ENCODE measurements at regions not wholly inside any gene's neighbourhood (a gene's known extent, or its start where the extent isn't known, plus 50 kb on each side); places are given as distances from the start of the nearest gene placed in this dataset.

- TF ChIP-seq GLMP (CRISPR knock-in tag; IDR thresholded peaks at IDR 0.05; ENCODE audit: borderline replicate concordance) (no peak), NAIF1 (CRISPR knock-in tag; IDR thresholded peaks at IDR 0.05; ENCODE audit: borderline replicate concordance) (no peak), ZNF256 (CRISPR knock-in tag; conservative IDR thresholded peaks at IDR 0.05) (no peak)
These were observed 957.8 kb upstream of the RBFOX1 start (continued) for GRCh38 chr16:6374821-6375220.

GRCh38 chr16:6364846-6365245 lies 967.8 kb upstream of the RBFOX1 start:
- POLR2A ChIA-PET, result no interaction called here
- H3K9me3 ChIP-seq (ENCODE audit: low read length), result peaks cover 24% of the 10 kb centered on the region; the same call in 1 of the 2 replicates
- H3K79me2 ChIP-seq (ENCODE audit: insufficient read depth, low read length), result no peaks in the 10 kb centered on the region
- WGBS (ENCODE audit: low lambda C conversion rate), result 2% methylated on average over 3 of the region's 3 CpGs
- H3K4me2 ChIP-seq (ENCODE audit: low read depth, low read length), result no peak overlapping the region
- H4K20me1 ChIP-seq (ENCODE audit: insufficient read depth, low read length), result no peaks in the 10 kb centered on the region
- no peaks in the 10 kb centered on the region; a peak in 1 of 5 replicates for H3K27me3 ChIP-seq (ENCODE audit: control insufficient read depth in 1 of 2, insufficient read depth in 2 of 2, low read length in 2 of 2)
- TF ChIP-seq ZC3H4 (CRISPR knock-in tag; IDR thresholded peaks at IDR 0.05; ENCODE audit: borderline replicate concordance), result no peak
- TF ChIP-seq PHF8 (CRISPR knock-in tag; IDR thresholded peaks at IDR 0.05), result no peak
- no peak for TF ChIP-seq ZNF674 (CRISPR knock-in tag; IDR thresholded peaks at IDR 0.05; ENCODE audit: low read depth)
- TF ChIP-seq GABPB1 (CRISPR knock-in tag; IDR thresholded peaks at IDR 0.05), result no peak
- no peak for TF ChIP-seq POLR2AphosphoS2 (IDR thresholded peaks at IDR 0.05; ENCODE audit: low read depth, low read length)
- TF ChIP-seq NR2F6 (IDR thresholded peaks at IDR 0.05), result no peak
- TF ChIP-seq NR2F6 (CRISPR knock-in tag; IDR thresholded peaks at IDR 0.05), result no peak
- no peak for TF ChIP-seq GATA4 (IDR thresholded peaks at IDR 0.05; ENCODE audit: borderline replicate concordance, low read depth)
- H3K27ac ChIP-seq (ENCODE audit: extremely low read length, insufficient read depth, low read length), result no peak overlapping the region
- ATAC-seq (no peak), DNase-seq (ENCODE audit: low spot score) (no peak), FAIRE-seq (no peak)
- intact Hi-C loops (cut with micrococcal nuclease; ENCODE audit: unreplicated experiment) (no loop called here), in situ Hi-C loops (cut with HindIII; ENCODE audit: extremely low pct_ligation_motif_present, low pct_unique_long_range_greater_than_20kb) (no loop called here)
- H2AFZ ChIP-seq (ENCODE audit: low read length), result no peak overlapping the region
- CTCF ChIA-PET (ENCODE audit: low intra/inter-chr PET ratio, low total read pairs), result no interaction called here
- H3K4me3 ChIP-seq (replicated peaks in 1 of 3; ENCODE audit: insufficient read depth in 1 of 3, low read depth in 2 of 3, low read length in 3 of 3), result no peak overlapping the region
- H3K4me1 ChIP-seq (ENCODE audit: insufficient read depth, low read length), result no peaks in the 10 kb centered on the region
- no peaks in the 10 kb centered on the region for H3K36me3 ChIP-seq (replicated peaks in 1 of 2; ENCODE audit: control insufficient read depth in 1 of 2, insufficient read depth in 2 of 2, low read length in 2 of 2)
- no TSS peak for BruUV-seq (replicated peaks)
- H3K9ac ChIP-seq (ENCODE audit: insufficient read depth, low read depth, low read length), result no peak overlapping the region

Measured in HepG2 (cell line).